OCI-M1 (cell line): ENCODE measurements at regions not wholly inside any gene's neighbourhood (a gene's known extent, or its start where the extent isn't known, plus 50 kb on each side); places are given as distances from the start of the nearest gene placed in this dataset.
"Not testable (repeated sequence)": the region's sequence is repeated elsewhere in the genome, so short reads cannot be mapped to it uniquely, and the experiment has no call there.

Experiments
- DNase-seq: peaks from one replicate; lab custom pipeline; 2025; lab: John Stamatoyannopoulos, UW

- no peak for DNase-seq
Observed at GRCh38 chr18:8991155-8991554, 111.3 kb upstream of the NDUFV2 start.

GRCh38 chr18:8992500-8992899, 110.0 kb upstream of the NDUFV2 start:
- not testable (repeated sequence) for DNase-seq

- DNase-seq: peak; percentile 54
Observed at GRCh38 chr18:8994603-8995002, 107.9 kb upstream of the NDUFV2 start.

GRCh38 chr18:8995096-8995495, 107.4 kb upstream of the NDUFV2 start:
- DNase-seq: no peak

GRCh38 chr18:8996771-8997432, 105.6 kb upstream of the NDUFV2 start:
- DNase-seq: peak; percentile 74

GRCh38 chr18:8997634-8998033, 104.9 kb upstream of the NDUFV2 start:
- DNase-seq: no peak

- no peak for DNase-seq
Observed at GRCh38 chr18:8998481-8999217, 103.8 kb upstream of the NDUFV2 start.

GRCh38 chr18:8999872-9000271, 102.6 kb upstream of the NDUFV2 start:
- DNase-seq: no peak

- no peak for DNase-seq
Observed at GRCh38 chr18:9000733-9001132, 101.8 kb upstream of the NDUFV2 start.

GRCh38 chr18:9001209-9001608, 101.3 kb upstream of the NDUFV2 start:
- no peak for DNase-seq

GRCh38 chr18:9003406-9004100, 98.9 kb upstream of the NDUFV2 start:
- no peak for DNase-seq

GRCh38 chr18:9004308-9004707, 98.2 kb upstream of the NDUFV2 start:
- not testable (repeated sequence) for DNase-seq

GRCh38 chr18:9007700-9008099, 94.8 kb upstream of the NDUFV2 start:
- not testable (repeated sequence) for DNase-seq

GRCh38 chr18:9008200-9008708, 94.2 kb upstream of the NDUFV2 start:
- no peak for DNase-seq

- DNase-seq: peak; percentile 100
Observed at GRCh38 chr18:9008709-9009635, 93.5 kb upstream of the NDUFV2 start.

- DNase-seq: no peak
Observed at GRCh38 chr18:9009703-9010488, 92.6 kb upstream of the NDUFV2 start.

- DNase-seq: no peak
Observed at GRCh38 chr18:9011431-9011830, 91.1 kb upstream of the NDUFV2 start.

- DNase-seq: no peak
Observed at GRCh38 chr18:9013926-9014373, 88.5 kb upstream of the NDUFV2 start.

- DNase-seq: no peak
Observed at GRCh38 chr18:9015689-9016088, 86.8 kb upstream of the NDUFV2 start.

GRCh38 chr18:9016633-9017166, 85.8 kb upstream of the NDUFV2 start:
- DNase-seq: no peak
